NCI-H345 treated with DMSO at 0.1 percent for 48 hours (cell line): ENCODE measurements at regions not wholly inside any gene's neighbourhood (a gene's known extent, or its start where the extent isn't known, plus 50 kb on each side); places are given as distances from the start of the nearest gene placed in this dataset.
"Not testable (repeated sequence)": the region's sequence is repeated elsewhere in the genome, so short reads cannot be mapped to it uniquely, and the experiment has no call there.

ENCODE experiments used
- DNase-seq: peaks from one replicate; lab custom pipeline; 2025; ENCODE audit not compliant: unreplicated experiment; lab: John Stamatoyannopoulos, UW

DNA sequence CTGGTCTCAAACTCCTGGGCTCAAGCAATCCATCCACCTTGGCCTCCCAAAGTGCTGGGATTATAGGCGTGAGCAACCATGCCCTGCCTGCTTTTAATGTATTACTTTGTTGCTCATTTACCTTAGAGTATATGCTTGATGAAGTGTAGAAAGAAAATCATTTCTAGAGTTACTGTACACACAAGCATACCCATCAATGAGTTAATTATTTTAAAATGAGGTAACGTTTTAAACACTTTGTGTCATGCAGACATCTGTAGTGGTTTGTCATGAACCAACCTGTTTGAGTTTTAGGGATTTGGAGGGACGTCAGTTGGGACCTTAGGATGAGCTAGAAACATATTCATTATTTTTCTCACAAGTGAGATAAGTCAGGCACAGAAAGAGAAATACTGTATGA is 332.4 kb upstream of the IGF1R start:
- DNase-seq: no peak

GRCh38 chr15:98321896-98322295 is 326.4 kb upstream of the IGF1R start:
- peak; percentile 31 for DNase-seq

DNA sequence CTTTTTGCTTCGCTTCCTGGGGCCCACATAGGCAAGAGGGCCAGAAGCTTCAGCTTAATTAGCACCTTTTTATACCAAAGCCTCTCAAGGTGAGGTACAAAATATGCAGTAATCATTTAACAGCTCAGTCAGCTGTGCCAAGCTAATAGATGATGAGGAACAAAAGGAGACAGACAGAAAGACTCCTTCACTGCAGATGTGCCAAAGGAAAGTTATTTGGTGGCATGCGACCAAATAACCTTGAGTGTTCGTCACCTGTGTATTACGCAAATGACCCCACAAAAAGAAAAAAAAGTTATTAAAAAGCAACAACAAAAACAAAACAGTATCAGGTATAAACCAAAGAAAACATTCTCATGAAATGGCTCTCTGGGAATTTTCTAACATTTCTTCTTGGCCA is 325.8 kb upstream of the IGF1R start:
- DNase-seq: no peak

DNA sequence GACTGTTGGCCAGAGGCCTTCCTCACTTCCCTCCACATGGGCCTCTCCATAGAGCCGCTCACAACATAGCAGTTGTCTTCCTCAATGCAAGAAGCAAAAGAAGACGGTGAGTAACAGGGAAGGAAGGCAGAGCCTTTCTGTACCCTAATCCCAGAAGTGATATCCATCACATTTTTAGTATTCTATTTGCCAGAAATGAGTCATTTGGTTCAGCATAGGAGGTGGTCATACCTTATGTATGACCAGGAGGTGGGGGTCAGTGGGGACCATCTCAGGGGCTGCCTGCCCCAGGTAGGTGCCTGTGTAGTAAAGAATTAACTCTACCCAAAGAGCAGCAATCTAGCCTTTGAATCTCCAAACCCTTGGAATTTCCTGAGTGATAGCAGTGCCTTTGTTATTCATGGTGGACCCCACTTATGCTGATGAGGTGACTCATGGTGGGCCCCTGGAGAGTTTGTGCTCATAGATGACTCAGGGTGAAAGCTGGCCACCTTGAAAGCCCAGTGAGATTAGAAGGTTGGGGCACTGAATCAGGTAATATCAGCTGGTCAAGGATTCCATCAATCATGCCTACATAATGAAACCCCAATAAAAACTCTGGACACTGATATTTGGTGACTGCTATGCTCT is 323.9 kb upstream of the IGF1R start:
- DNase-seq: no peak

- no peak for DNase-seq
These were observed 321.5 kb upstream of the IGF1R start for GRCh38 chr15:98326804-98327203.

- no peak for DNase-seq
These were observed 318.1 kb upstream of the IGF1R start for GRCh38 chr15:98330258-98330657.

- DNase-seq: peak; percentile 0
These were observed 317.5 kb upstream of the IGF1R start for GRCh38 chr15:98330692-98331435.

GRCh38 chr15:98331676-98332075 is 316.7 kb upstream of the IGF1R start:
- DNase-seq: no peak

GRCh38 chr15:98333251-98333650 is 315.1 kb upstream of the IGF1R start:
- no peak for DNase-seq

GRCh38 chr15:98342911-98343310 is 305.4 kb upstream of the IGF1R start:
- DNase-seq: no peak

DNA sequence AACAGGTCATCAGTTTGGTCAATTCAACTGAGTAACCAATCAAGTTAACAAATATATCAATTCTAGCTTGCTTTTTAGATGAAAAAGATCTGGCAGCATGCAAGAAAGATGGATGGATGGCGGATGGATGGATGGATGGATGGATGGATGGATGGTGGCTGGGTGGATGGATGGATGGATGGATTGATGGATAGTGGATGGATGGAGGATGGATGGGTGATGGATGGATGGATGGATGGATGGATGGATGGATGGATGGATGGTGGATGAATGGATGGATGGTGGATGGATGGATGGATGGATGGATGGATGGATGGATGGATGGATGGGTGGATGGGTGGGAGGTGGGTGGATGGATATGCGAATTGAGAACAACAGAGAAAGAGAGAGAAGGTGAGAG is 303.7 kb upstream of the IGF1R start:
- DNase-seq: no peak

DNA sequence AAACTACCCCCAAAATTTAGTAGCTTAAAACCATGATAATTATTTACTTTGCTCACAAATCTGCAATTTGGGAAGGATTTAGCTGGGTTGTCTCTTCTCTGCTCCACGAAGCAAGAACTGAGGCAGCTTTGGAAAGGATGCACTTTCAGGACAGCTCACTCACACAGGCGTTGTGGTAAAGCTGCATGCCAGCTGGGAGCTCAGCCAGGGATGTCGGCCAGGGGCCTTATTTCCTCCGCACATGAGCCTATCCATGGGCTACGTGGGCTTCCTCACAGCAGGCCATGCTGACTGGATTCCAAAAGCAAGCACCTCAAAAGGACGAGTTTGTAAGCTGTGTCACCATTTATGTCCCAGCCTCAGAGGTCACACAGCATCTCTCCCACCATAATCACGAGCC is 301.3 kb upstream of the IGF1R start:
- DNase-seq: no peak

DNA sequence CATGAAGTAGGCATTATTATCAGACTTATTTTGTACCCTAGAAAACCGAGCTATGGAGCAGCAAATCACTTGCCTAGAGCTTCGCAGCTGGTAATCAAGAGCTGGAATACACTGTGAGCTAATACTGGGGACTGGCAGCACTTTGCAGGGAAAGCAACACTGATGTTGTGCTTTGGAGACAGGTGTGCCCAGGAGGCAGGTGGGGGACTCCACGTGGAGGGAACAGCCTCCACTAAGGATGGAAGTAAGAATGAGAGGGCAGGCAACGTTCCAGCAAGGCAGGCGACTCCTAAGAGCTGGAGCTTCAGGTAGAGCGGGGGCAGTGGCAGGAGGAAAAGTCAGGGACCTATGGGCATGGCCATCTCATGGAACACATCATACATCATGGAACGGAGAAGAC is 300.5 kb upstream of the IGF1R start:
- no peak for DNase-seq

- DNase-seq: no peak
These were observed 298.1 kb upstream of the IGF1R start for GRCh38 chr15:98350276-98350675.

GRCh38 chr15:98358274-98358673 is 290.1 kb upstream of the IGF1R start:
- not testable (repeated sequence) for DNase-seq

DNA sequence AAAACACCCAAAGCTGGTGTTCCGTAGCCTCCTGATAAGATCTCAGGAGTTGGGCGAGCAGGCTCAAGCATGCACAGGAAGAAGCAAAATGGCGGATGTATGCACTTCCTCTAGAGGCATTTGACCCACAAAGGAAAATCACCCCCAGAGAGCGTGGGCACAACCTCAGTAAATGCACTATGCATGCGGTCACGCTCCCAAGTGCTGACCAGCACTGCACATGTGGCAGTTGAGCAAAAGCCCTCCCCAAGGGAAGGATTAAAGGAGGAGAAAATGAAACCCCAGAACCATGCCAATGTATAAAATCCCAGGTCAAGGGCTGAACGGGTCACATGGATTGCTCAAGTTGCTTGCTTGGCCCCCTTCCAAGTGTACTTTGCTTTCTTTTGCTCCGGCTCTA is 289.4 kb upstream of the IGF1R start:
- no peak for DNase-seq

DNA sequence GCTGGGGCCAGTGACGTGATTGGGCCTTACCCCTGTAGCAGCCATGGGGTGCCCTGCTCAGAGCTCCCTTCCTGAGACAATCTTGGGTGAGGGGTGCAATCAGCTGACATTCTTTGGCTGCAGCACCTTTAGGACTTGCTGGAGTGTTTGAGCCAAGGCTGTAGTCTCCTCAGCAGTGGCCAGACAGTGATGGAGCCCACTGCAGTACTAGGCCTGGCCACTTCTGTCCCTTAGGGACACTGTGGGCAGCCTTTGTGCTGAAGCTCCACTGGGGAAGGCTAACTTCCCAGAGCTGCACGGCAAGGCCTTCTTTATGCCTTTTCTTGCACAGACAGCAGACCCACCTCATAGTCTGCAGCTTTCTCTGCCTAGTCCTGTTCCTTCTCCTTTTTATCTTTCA is 284.9 kb upstream of the IGF1R start:
- DNase-seq: no peak

- no peak for DNase-seq
These were observed 284.4 kb upstream of the IGF1R start for GRCh38 chr15:98363955-98364354.

DNA sequence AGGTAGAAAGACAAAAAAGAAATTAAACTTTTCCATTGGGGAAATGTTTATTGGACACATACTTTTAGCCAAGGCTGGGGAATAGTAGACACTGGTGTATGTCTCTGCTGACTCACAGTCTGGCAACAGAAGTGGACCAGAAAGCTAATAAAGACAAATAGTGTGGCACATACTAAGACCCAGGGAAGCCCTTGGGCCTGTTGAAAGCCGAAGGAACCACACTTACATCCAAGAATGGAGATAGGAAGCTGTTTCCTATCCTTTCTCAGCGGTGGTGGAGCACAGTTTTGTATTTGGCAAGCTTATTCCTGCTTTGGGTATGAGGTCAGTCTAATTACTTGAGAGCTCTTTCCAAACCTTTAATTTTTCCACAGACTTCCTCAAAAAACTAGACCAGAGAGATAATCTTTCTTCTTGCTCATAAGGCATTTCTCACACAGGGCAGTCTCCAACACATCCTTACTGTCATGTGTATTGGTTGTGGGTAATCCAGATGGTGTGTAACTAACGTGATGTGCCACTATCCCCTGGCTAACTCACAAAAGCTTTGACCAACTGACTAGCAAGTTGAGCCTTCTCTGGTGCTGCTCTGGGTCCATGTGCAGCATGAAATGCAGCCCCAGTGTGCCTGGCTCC is 279.1 kb upstream of the IGF1R start:
- no peak for DNase-seq

DNA sequence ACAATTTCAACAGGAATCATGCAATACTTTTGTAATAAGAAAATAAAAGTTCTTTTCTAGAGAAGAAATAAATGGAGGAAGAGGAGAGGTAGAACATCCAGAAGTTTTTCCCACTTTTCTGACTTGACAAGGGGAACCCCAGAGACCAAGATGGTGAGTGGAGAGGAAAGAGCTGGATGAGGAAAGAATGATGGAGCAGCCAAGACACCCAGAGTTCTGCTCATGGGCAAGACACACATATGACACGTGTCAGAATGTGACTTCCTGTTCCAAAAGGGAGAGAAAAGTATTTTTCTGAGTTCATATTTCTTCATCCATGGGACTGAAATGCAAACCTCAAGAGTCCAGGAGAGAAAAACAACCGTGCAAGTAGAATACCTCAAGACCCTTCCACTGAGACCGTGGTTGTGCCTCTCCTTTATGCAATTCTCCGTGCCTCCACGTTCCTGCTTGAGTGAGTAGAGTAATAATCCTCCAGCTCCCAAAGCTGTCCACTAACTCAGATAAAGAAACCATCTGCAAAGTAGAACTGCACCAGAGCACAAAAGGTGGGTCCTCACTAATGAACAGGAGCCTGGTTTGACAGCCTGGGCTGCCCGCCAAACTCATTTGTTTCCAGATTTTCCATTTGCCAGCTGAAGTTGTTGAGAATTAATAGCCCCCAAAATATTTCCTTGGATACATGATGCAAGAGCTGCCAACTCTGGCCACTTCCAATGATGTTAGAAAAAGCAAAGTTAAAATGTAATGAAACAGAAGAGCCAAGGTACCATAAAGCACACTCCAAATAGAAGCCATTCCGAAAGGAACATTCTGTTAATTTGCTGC is 272.6 kb upstream of the IGF1R start:
- DNase-seq: no peak

GRCh38 chr15:98380721-98381120 is 267.6 kb upstream of the IGF1R start:
- DNase-seq: no peak

DNA sequence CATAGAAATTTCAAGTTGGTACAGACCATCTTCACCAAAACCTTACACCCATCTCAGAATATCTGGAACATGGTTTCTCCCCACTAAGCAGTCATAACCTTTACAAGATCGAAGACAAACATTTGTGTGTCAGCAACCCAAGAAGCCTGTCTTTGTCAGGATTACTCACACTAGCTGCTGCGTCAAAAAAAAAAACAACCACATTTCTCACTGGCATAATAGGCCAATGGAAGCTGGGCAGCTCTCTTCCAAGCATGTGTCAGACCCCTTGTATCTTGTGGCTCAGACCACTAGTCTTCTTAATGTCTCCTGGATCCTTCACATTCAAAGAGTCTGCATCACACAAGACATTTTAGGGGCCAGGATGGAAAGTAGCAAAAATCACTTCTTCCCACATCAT is 266.9 kb upstream of the IGF1R start:
- DNase-seq: no peak
